Karpas-422 (cell line): ENCODE measurements at regions not wholly inside any gene's neighbourhood (a gene's known extent, or its start where the extent isn't known, plus 50 kb on each side); places are given as distances from the start of the nearest gene placed in this dataset.

Experiments
- DNase-seq: peaks from one replicate; pipeline ENCODE4 v3.0.0-alpha.2; 2015
- H2AFZ ChIP-seq: fragments of 200-600 bp; sonication (generic); 2 replicates; pipeline ENCODE4 v1.6.1; 2014; ENCODE audit warnings: antibody characterized with exemption, low read length, mixed read lengths
- H3K27ac ChIP-seq: fragments of 200-600 bp; sonication (generic); 2 replicates; pipeline ENCODE4 v1.5.1; 2014; ENCODE audit warnings: mild to moderate bottlenecking, low read length, moderate library complexity
- H3K27me3 ChIP-seq: fragments of 200-600 bp; sonication (generic); 2 replicates; pipeline ENCODE4 v1.6.1; 2014; ENCODE audit warnings: low read length, mixed read lengths
- H3K36me3 ChIP-seq: fragments of 200-600 bp; sonication (generic); 2 replicates; pipeline ENCODE4 v1.6.1; 2014; ENCODE audit warnings: low read length, mixed read lengths; ENCODE audit not compliant: insufficient read depth
- H3K4me1 ChIP-seq: fragments of 200-600 bp; sonication (generic); 2 replicates; pipeline ENCODE4 v1.6.1; 2014; ENCODE audit warnings: mild to moderate bottlenecking, low read length, mixed read lengths
- H3K4me2 ChIP-seq: fragments of 200-600 bp; sonication (generic); 2 replicates; pipeline ENCODE4 v1.6.1; 2014; ENCODE audit warnings: low read length, low read depth, mild to moderate bottlenecking; ENCODE audit not compliant: poor library complexity, severe bottlenecking
- H3K4me3 ChIP-seq: fragments of 200-600 bp; sonication (generic); 2 replicates; pipeline ENCODE4 v1.5.1; 2014; ENCODE audit warnings: mild to moderate bottlenecking, antibody characterized with exemption, low read length, mixed read lengths
- H3K79me2 ChIP-seq: fragments of 200-600 bp; sonication (generic); 2 replicates; pipeline ENCODE4 v1.6.1; 2014; ENCODE audit warnings: mild to moderate bottlenecking, low read length, mixed read lengths
- H3K9ac ChIP-seq: fragments of 200-600 bp; sonication (generic); 2 replicates; pipeline ENCODE4 v1.6.0; 2014; ENCODE audit warnings: low read length
- H3K9me2 ChIP-seq: fragments of 200-600 bp; sonication (generic), shearing (Covaris generic); replicated peaks from 2 replicates; pipeline ENCODE4 v1.6.0; 2014; ENCODE audit warnings: mild to moderate bottlenecking, low read length, moderate library complexity; ENCODE audit not compliant: insufficient read depth
- H3K9me3 ChIP-seq: fragments of 300-700, 200-600 bp; sonication (generic); 2 replicates; pipeline ENCODE4 v1.6.1; 2014; ENCODE audit warnings: low read length, mixed read lengths
- H4K20me1 ChIP-seq: fragments of 200-600 bp; sonication (generic); 2 replicates; pipeline ENCODE4 v1.6.1; 2014; ENCODE audit warnings: mild to moderate bottlenecking, antibody characterized with exemption, low read length, low read depth; ENCODE audit not compliant: insufficient read depth

GRCh38 chr2:66271777-66272176 is 163.1 kb upstream of the MEIS1 start:
- Histone ChIP-seq H3K79me2 (no peaks in the 10 kb centered on the region), H3K4me3 (no peak overlapping the region), H3K9me2 (no peaks in the 10 kb centered on the region), H3K27ac (no peak overlapping the region), H3K4me2 (no peak overlapping the region), H3K4me1 (no peaks in the 10 kb centered on the region), H4K20me1 (no peaks in the 10 kb centered on the region), H3K36me3 (no peaks in the 10 kb centered on the region), H3K27me3 (no peaks in the 10 kb centered on the region), H3K9me3 (no peaks in the 10 kb centered on the region), H3K9ac (no peak overlapping the region), H2AFZ (no peak overlapping the region)
- no peak for DNase-seq

GRCh38 chr2:66270247-66270646 is 164.7 kb upstream of the MEIS1 start:
- Histone ChIP-seq H3K27me3 (no peaks in the 10 kb centered on the region), H3K9me2 (no peaks in the 10 kb centered on the region), H3K4me3 (no peak overlapping the region), H3K27ac (no peak overlapping the region), H3K4me2 (no peak overlapping the region), H2AFZ (no peak overlapping the region), H3K4me1 (no peaks in the 10 kb centered on the region), H3K9ac (no peak overlapping the region), H3K36me3 (no peaks in the 10 kb centered on the region), H3K79me2 (no peaks in the 10 kb centered on the region), H3K9me3 (no peaks in the 10 kb centered on the region), H4K20me1 (no peaks in the 10 kb centered on the region)
- no peak for DNase-seq

GRCh38 chr2:66269166-66269565 is 165.8 kb upstream of the MEIS1 start:
- H3K9me2 ChIP-seq = no peaks in the 10 kb centered on the region
- H3K4me1 ChIP-seq = no peaks in the 10 kb centered on the region
- no peak overlapping the region for H3K4me3 ChIP-seq
- no peaks in the 10 kb centered on the region for H3K9me3 ChIP-seq
- no peaks in the 10 kb centered on the region for H3K27me3 ChIP-seq
- H3K27ac ChIP-seq = no peak overlapping the region
- no peaks in the 10 kb centered on the region for H3K79me2 ChIP-seq
- no peaks in the 10 kb centered on the region for H4K20me1 ChIP-seq
- H3K9ac ChIP-seq = no peak overlapping the region
- no peak overlapping the region for H2AFZ ChIP-seq
- no peak for DNase-seq
- H3K36me3 ChIP-seq = no peaks in the 10 kb centered on the region
- no peak overlapping the region for H3K4me2 ChIP-seq

GRCh38 chr2:66268756-66269155 is 166.2 kb upstream of the MEIS1 start:
- Histone ChIP-seq H4K20me1 (no peaks in the 10 kb centered on the region), H3K79me2 (no peaks in the 10 kb centered on the region), H3K4me3 (no peak overlapping the region), H3K27ac (no peak overlapping the region), H3K9me2 (no peaks in the 10 kb centered on the region), H3K27me3 (no peaks in the 10 kb centered on the region), H3K36me3 (no peaks in the 10 kb centered on the region), H3K9ac (no peak overlapping the region), H3K4me1 (no peaks in the 10 kb centered on the region), H2AFZ (no peak overlapping the region), H3K9me3 (no peaks in the 10 kb centered on the region), H3K4me2 (no peak overlapping the region)
- DNase-seq = no peak

GRCh38 chr2:66264354-66264753 is 170.6 kb upstream of the MEIS1 start:
- H3K4me1 ChIP-seq = no peaks in the 10 kb centered on the region
- no peaks in the 10 kb centered on the region for H4K20me1 ChIP-seq
- no peaks in the 10 kb centered on the region for H3K9me3 ChIP-seq
- no peak overlapping the region for H2AFZ ChIP-seq
- H3K79me2 ChIP-seq = no peaks in the 10 kb centered on the region
- no peak overlapping the region for H3K4me3 ChIP-seq
- no peak overlapping the region for H3K27ac ChIP-seq
- H3K36me3 ChIP-seq = no peaks in the 10 kb centered on the region
- H3K27me3 ChIP-seq = no peaks in the 10 kb centered on the region
- no peaks in the 10 kb centered on the region for H3K9me2 ChIP-seq
- H3K9ac ChIP-seq = no peak overlapping the region
- no peak for DNase-seq
- H3K4me2 ChIP-seq = no peak overlapping the region

- no peak overlapping the region for H3K4me2 ChIP-seq
- H3K36me3 ChIP-seq = no peaks in the 10 kb centered on the region
- no peak overlapping the region for H3K4me3 ChIP-seq
- H3K4me1 ChIP-seq = no peaks in the 10 kb centered on the region
- no peaks in the 10 kb centered on the region for H3K9me3 ChIP-seq
- no peak overlapping the region for H2AFZ ChIP-seq
- no peak overlapping the region for H3K9ac ChIP-seq
- no peaks in the 10 kb centered on the region for H3K9me2 ChIP-seq
- no peaks in the 10 kb centered on the region for H4K20me1 ChIP-seq
- DNase-seq = no peak
- no peaks in the 10 kb centered on the region for H3K27me3 ChIP-seq
- no peak overlapping the region for H3K27ac ChIP-seq
- no peaks in the 10 kb centered on the region for H3K79me2 ChIP-seq
Observed at GRCh38 chr2:66255867-66256266, 179.1 kb upstream of the MEIS1 start.

- Histone ChIP-seq H3K9me2 (no peaks in the 10 kb centered on the region), H3K27ac (no peak overlapping the region), H3K9ac (no peak overlapping the region), H3K79me2 (no peaks in the 10 kb centered on the region), H2AFZ (no peak overlapping the region), H4K20me1 (no peaks in the 10 kb centered on the region), H3K4me1 (no peaks in the 10 kb centered on the region), H3K4me2 (no peak overlapping the region), H3K36me3 (no peaks in the 10 kb centered on the region), H3K9me3 (no peaks in the 10 kb centered on the region), H3K4me3 (no peak overlapping the region), H3K27me3 (no peaks in the 10 kb centered on the region)
- DNase-seq = no peak
Observed at GRCh38 chr2:66255136-66255535, 179.8 kb upstream of the MEIS1 start.

- no peak overlapping the region for H3K9ac ChIP-seq
- no peaks in the 10 kb centered on the region for H3K9me2 ChIP-seq
- H3K79me2 ChIP-seq = no peaks in the 10 kb centered on the region
- no peak overlapping the region for H3K4me2 ChIP-seq
- H2AFZ ChIP-seq = no peak overlapping the region
- DNase-seq = no peak
- no peaks in the 10 kb centered on the region for H3K27me3 ChIP-seq
- no peak overlapping the region for H3K4me3 ChIP-seq
- H4K20me1 ChIP-seq = no peaks in the 10 kb centered on the region
- no peak overlapping the region for H3K27ac ChIP-seq
- no peaks in the 10 kb centered on the region for H3K4me1 ChIP-seq
- H3K9me3 ChIP-seq = no peaks in the 10 kb centered on the region
- H3K36me3 ChIP-seq = no peaks in the 10 kb centered on the region
Observed at GRCh38 chr2:66253066-66253465, 181.9 kb upstream of the MEIS1 start.

- Histone ChIP-seq H3K4me1 (no peaks in the 10 kb centered on the region), H3K4me3 (no peak overlapping the region), H3K36me3 (no peaks in the 10 kb centered on the region), H3K4me2 (no peak overlapping the region), H3K9me3 (no peaks in the 10 kb centered on the region), H2AFZ (no peak overlapping the region), H3K27me3 (no peaks in the 10 kb centered on the region), H4K20me1 (no peaks in the 10 kb centered on the region), H3K79me2 (no peaks in the 10 kb centered on the region), H3K9ac (no peak overlapping the region), H3K27ac (no peak overlapping the region), H3K9me2 (no peaks in the 10 kb centered on the region)
- DNase-seq = no peak
Observed at GRCh38 chr2:66252109-66252508, 182.8 kb upstream of the MEIS1 start.
